ENCODE measurements at regions not wholly inside any gene's neighbourhood (a gene's known extent, or its start where the extent isn't known, plus 50 kb on each side); places are given as distances from the start of the nearest gene placed in this dataset.

- no peak overlapping the region for H4K5ac ChIP-seq (ENCODE audit: low read length)
- no peak overlapping the region for H2BK5ac ChIP-seq (ENCODE audit: low read length)
- H3K9ac ChIP-seq (ENCODE audit: low read length) = no peak overlapping the region
- no peak overlapping the region for H3K4me2 ChIP-seq (ENCODE audit: low read length)
- no peak overlapping the region for H3K18ac ChIP-seq (ENCODE audit: low read length)
- H3K27ac ChIP-seq (ENCODE audit: low read depth, low read length) = no peak overlapping the region
- no peaks in the 10 kb centered on the region for H3K36me3 ChIP-seq (ENCODE audit: control insufficient read depth, insufficient read depth, low read length)
- H2BK120ac ChIP-seq (ENCODE audit: low read depth, low read length) = no peak overlapping the region
- H3K4me3 ChIP-seq (ENCODE audit: low read length) = no peak overlapping the region
- no peak overlapping the region for H3K23ac ChIP-seq (ENCODE audit: low read length)
- H3K4me1 ChIP-seq (ENCODE audit: control insufficient read depth, low read depth, low read length) = no peaks in the 10 kb centered on the region
- H2BK15ac ChIP-seq (replicated peaks; ENCODE audit: low read depth) = no peak overlapping the region
- no peaks in the 10 kb centered on the region for H3K79me1 ChIP-seq (ENCODE audit: low read length)
- no CpG with 5 or more reads among the region's 2 CpGs for WGBS (ENCODE audit: extremely low coverage, insufficient coverage, low lambda C conversion rate)
- H2AK5ac ChIP-seq (ENCODE audit: low read length) = no peak overlapping the region
- H4K8ac ChIP-seq (ENCODE audit: low read depth, low read length) = no peak overlapping the region
- no peak for DNase-seq
- H3K56ac ChIP-seq (ENCODE audit: low read length) = no peak overlapping the region
- no peaks in the 10 kb centered on the region for H3K27me3 ChIP-seq (ENCODE audit: insufficient read depth, low read length, poor library complexity)
- no peak overlapping the region for H3K4ac ChIP-seq (ENCODE audit: low read depth, low read length)
- H3K79me2 ChIP-seq (ENCODE audit: control insufficient read depth, insufficient read depth, low read length) = no peaks in the 10 kb centered on the region
Measured at GRCh38 chr7:12764458-12764891, 77.0 kb downstream of the ARL4A start.

GRCh38 chr7:12765431-12766100 is 78.1 kb downstream of the ARL4A start:
- Histone ChIP-seq H3K18ac (ENCODE audit: low read length) (no peak overlapping the region), H3K27ac (ENCODE audit: low read depth, low read length) (no peak overlapping the region), H3K79me1 (ENCODE audit: low read length) (no peaks in the 10 kb centered on the region), H3K23ac (ENCODE audit: low read length) (no peak overlapping the region), H3K9ac (ENCODE audit: low read length) (no peak overlapping the region), H3K4ac (ENCODE audit: low read depth, low read length) (no peak overlapping the region), H2AK5ac (ENCODE audit: low read length) (no peak overlapping the region), H4K5ac (ENCODE audit: low read length) (no peak overlapping the region), H3K56ac (ENCODE audit: low read length) (no peak overlapping the region), H3K4me3 (ENCODE audit: low read length) (no peak overlapping the region), H3K27me3 (ENCODE audit: insufficient read depth, low read length, poor library complexity) (no peaks in the 10 kb centered on the region), H3K4me1 (ENCODE audit: control insufficient read depth, low read depth, low read length) (no peaks in the 10 kb centered on the region), H2BK15ac (replicated peaks; ENCODE audit: low read depth) (no peak overlapping the region), H2BK5ac (ENCODE audit: low read length) (no peak overlapping the region), H3K79me2 (ENCODE audit: control insufficient read depth, insufficient read depth, low read length) (no peaks in the 10 kb centered on the region), H3K4me2 (ENCODE audit: low read length) (no peak overlapping the region), H2BK120ac (ENCODE audit: low read depth, low read length) (no peak overlapping the region), H4K8ac (ENCODE audit: low read depth, low read length) (no peak overlapping the region), H3K36me3 (ENCODE audit: control insufficient read depth, insufficient read depth, low read length) (no peaks in the 10 kb centered on the region)
- no peak for DNase-seq
- no CpG with 5 or more reads among the region's 2 CpGs for WGBS (ENCODE audit: extremely low coverage, insufficient coverage, low lambda C conversion rate)

- Histone ChIP-seq H2BK5ac (ENCODE audit: low read length) (no peak overlapping the region), H3K27ac (ENCODE audit: low read depth, low read length) (no peak overlapping the region), H3K56ac (ENCODE audit: low read length) (no peak overlapping the region), H2BK120ac (ENCODE audit: low read depth, low read length) (no peak overlapping the region), H4K8ac (ENCODE audit: low read depth, low read length) (no peak overlapping the region), H2AK5ac (ENCODE audit: low read length) (no peak overlapping the region), H3K36me3 (ENCODE audit: control insufficient read depth, insufficient read depth, low read length) (no peaks in the 10 kb centered on the region), H3K18ac (ENCODE audit: low read length) (no peak overlapping the region), H4K5ac (ENCODE audit: low read length) (no peak overlapping the region), H3K4me3 (ENCODE audit: low read length) (no peak overlapping the region), H3K4me2 (ENCODE audit: low read length) (no peak overlapping the region), H2BK15ac (replicated peaks; ENCODE audit: low read depth) (no peak overlapping the region), H3K23ac (ENCODE audit: low read length) (no peak overlapping the region), H3K79me1 (ENCODE audit: low read length) (no peaks in the 10 kb centered on the region), H3K27me3 (ENCODE audit: insufficient read depth, low read length, poor library complexity) (no peaks in the 10 kb centered on the region), H3K4me1 (ENCODE audit: control insufficient read depth, low read depth, low read length) (no peaks in the 10 kb centered on the region), H3K4ac (ENCODE audit: low read depth, low read length) (no peak overlapping the region), H3K79me2 (ENCODE audit: control insufficient read depth, insufficient read depth, low read length) (no peaks in the 10 kb centered on the region), H3K9ac (ENCODE audit: low read length) (no peak overlapping the region)
- DNase-seq = no peak
Measured at GRCh38 chr7:12766416-12766815, 79.0 kb downstream of the ARL4A start.

- no peak overlapping the region for H2BK120ac ChIP-seq (ENCODE audit: low read depth, low read length)
- H2BK5ac ChIP-seq (ENCODE audit: low read length) = no peak overlapping the region
- no peaks in the 10 kb centered on the region for H3K27me3 ChIP-seq (ENCODE audit: insufficient read depth, low read length, poor library complexity)
- no peak overlapping the region for H3K9ac ChIP-seq (ENCODE audit: low read length)
- no peak overlapping the region for H3K4ac ChIP-seq (ENCODE audit: low read depth, low read length)
- H2BK15ac ChIP-seq (replicated peaks; ENCODE audit: low read depth) = no peak overlapping the region
- no peaks in the 10 kb centered on the region for H3K4me1 ChIP-seq (ENCODE audit: control insufficient read depth, low read depth, low read length)
- H4K8ac ChIP-seq (ENCODE audit: low read depth, low read length) = no peak overlapping the region
- H3K18ac ChIP-seq (ENCODE audit: low read length) = no peak overlapping the region
- no peak overlapping the region for H3K4me2 ChIP-seq (ENCODE audit: low read length)
- H3K4me3 ChIP-seq (ENCODE audit: low read length) = no peak overlapping the region
- no peak overlapping the region for H4K5ac ChIP-seq (ENCODE audit: low read length)
- no peak overlapping the region for H2AK5ac ChIP-seq (ENCODE audit: low read length)
- no peak overlapping the region for H3K56ac ChIP-seq (ENCODE audit: low read length)
- WGBS (ENCODE audit: extremely low coverage, insufficient coverage, low lambda C conversion rate) = no CpG with 5 or more reads among the region's 1 CpG
- DNase-seq = peak; percentile 53
- H3K79me2 ChIP-seq (ENCODE audit: control insufficient read depth, insufficient read depth, low read length) = no peaks in the 10 kb centered on the region
- H3K79me1 ChIP-seq (ENCODE audit: low read length) = no peaks in the 10 kb centered on the region
- H3K27ac ChIP-seq (ENCODE audit: low read depth, low read length) = no peak overlapping the region
- H3K36me3 ChIP-seq (ENCODE audit: control insufficient read depth, insufficient read depth, low read length) = no peaks in the 10 kb centered on the region
- H3K23ac ChIP-seq (ENCODE audit: low read length) = no peak overlapping the region
Measured at GRCh38 chr7:12768948-12769347, 81.5 kb downstream of the ARL4A start.

GRCh38 chr7:12769444-12769843 is 82.0 kb downstream of the ARL4A start:
- Histone ChIP-seq H3K79me1 (ENCODE audit: low read length) (no peaks in the 10 kb centered on the region), H3K56ac (ENCODE audit: low read length) (no peak overlapping the region), H2BK15ac (replicated peaks; ENCODE audit: low read depth) (no peak overlapping the region), H4K5ac (ENCODE audit: low read length) (no peak overlapping the region), H3K18ac (ENCODE audit: low read length) (no peak overlapping the region), H2BK120ac (ENCODE audit: low read depth, low read length) (no peak overlapping the region), H3K27ac (ENCODE audit: low read depth, low read length) (no peak overlapping the region), H3K4me2 (ENCODE audit: low read length) (no peak overlapping the region), H3K9ac (ENCODE audit: low read length) (no peak overlapping the region), H3K4me1 (ENCODE audit: control insufficient read depth, low read depth, low read length) (no peaks in the 10 kb centered on the region), H3K23ac (ENCODE audit: low read length) (no peak overlapping the region), H3K27me3 (ENCODE audit: insufficient read depth, low read length, poor library complexity) (no peaks in the 10 kb centered on the region), H4K8ac (ENCODE audit: low read depth, low read length) (no peak overlapping the region), H3K4ac (ENCODE audit: low read depth, low read length) (no peak overlapping the region), H2BK5ac (ENCODE audit: low read length) (no peak overlapping the region), H3K4me3 (ENCODE audit: low read length) (no peak overlapping the region), H3K36me3 (ENCODE audit: control insufficient read depth, insufficient read depth, low read length) (no peaks in the 10 kb centered on the region), H3K79me2 (ENCODE audit: control insufficient read depth, insufficient read depth, low read length) (no peaks in the 10 kb centered on the region), H2AK5ac (ENCODE audit: low read length) (no peak overlapping the region)
- no peak for DNase-seq
- WGBS (ENCODE audit: extremely low coverage, insufficient coverage, low lambda C conversion rate) = no CpG with 5 or more reads among the region's 1 CpG

Measured in mesendoderm (in vitro differentiated cells).